ENCODE measurements at regions not wholly inside any gene's neighbourhood (a gene's known extent, or its start where the extent isn't known, plus 50 kb on each side); places are given as distances from the start of the nearest gene placed in this dataset.

- CTCF ChIA-PET: no interaction called here
- Histone ChIP-seq H3K4me3 (ENCODE audit: low read depth, low read length) (no peak overlapping the region), H3K27me3 (ENCODE audit: control insufficient read depth, insufficient read depth, low read length) (no peaks in the 10 kb centered on the region), H3K36me3 (ENCODE audit: control insufficient read depth, insufficient read depth, low read length) (no peaks in the 10 kb centered on the region)
- TF ChIP-seq CTCF (IDR thresholded peaks at IDR 0.05; ENCODE audit: insufficient read depth, low read depth, low read length): no peak
- no peak for DNase-seq (ENCODE audit: low read depth)
- POLR2A ChIA-PET: no interaction called here
Measured at GRCh38 chr5:120792477-120792876, 328.4 kb downstream of the PRR16 start.

GRCh38 chr5:120794121-120794520 lies 330.0 kb downstream of the PRR16 start:
- no peak for DNase-seq (ENCODE audit: low read depth)
- POLR2A ChIA-PET: no interaction called here
- Histone ChIP-seq H3K27me3 (ENCODE audit: control insufficient read depth, insufficient read depth, low read length) (no peaks in the 10 kb centered on the region), H3K4me3 (ENCODE audit: low read depth, low read length) (no peak overlapping the region), H3K36me3 (ENCODE audit: control insufficient read depth, insufficient read depth, low read length) (no peaks in the 10 kb centered on the region)
- CTCF ChIA-PET: no interaction called here
- TF ChIP-seq CTCF (IDR thresholded peaks at IDR 0.05; ENCODE audit: insufficient read depth, low read depth, low read length): no peak

GRCh38 chr5:120803282-120803681 lies 339.2 kb downstream of the PRR16 start:
- Histone ChIP-seq H3K4me3 (ENCODE audit: low read depth, low read length) (no peak overlapping the region), H3K27me3 (ENCODE audit: control insufficient read depth, insufficient read depth, low read length) (no peaks in the 10 kb centered on the region), H3K36me3 (ENCODE audit: control insufficient read depth, insufficient read depth, low read length) (no peaks in the 10 kb centered on the region)
- no peak for DNase-seq (ENCODE audit: low read depth)
- POLR2A ChIA-PET: no interaction called here
- TF ChIP-seq CTCF (IDR thresholded peaks at IDR 0.05; ENCODE audit: insufficient read depth, low read depth, low read length): no peak
- CTCF ChIA-PET: interaction anchor here (2.2 kb wide), 1 partner anchor 748 kb away, joined by 7 read pairs; no protein-coding TSS in a partner anchor

- ChIA-PET POLR2A (no interaction called here), CTCF (interaction anchor here (0.6 to 2.2 kb wide), 3 partner anchors 342 to 749 kb away, joined by 3 to 7 read pairs (median 4); no protein-coding TSS in a partner anchor)
- no peak for TF ChIP-seq CTCF (IDR thresholded peaks at IDR 0.05; ENCODE audit: insufficient read depth, low read depth, low read length)
- no peak for DNase-seq (ENCODE audit: low read depth)
- Histone ChIP-seq H3K4me3 (ENCODE audit: low read depth, low read length) (no peak overlapping the region), H3K36me3 (ENCODE audit: control insufficient read depth, insufficient read depth, low read length) (no peaks in the 10 kb centered on the region), H3K27me3 (ENCODE audit: control insufficient read depth, insufficient read depth, low read length) (no peaks in the 10 kb centered on the region)
Measured at GRCh38 chr5:120805131-120805530, 341.0 kb downstream of the PRR16 start.

- TF ChIP-seq CTCF (IDR thresholded peaks at IDR 0.05; ENCODE audit: insufficient read depth, low read depth, low read length): no peak
- CTCF ChIA-PET: no interaction called here
- Histone ChIP-seq H3K4me3 (ENCODE audit: low read depth, low read length) (no peak overlapping the region), H3K27me3 (ENCODE audit: control insufficient read depth, insufficient read depth, low read length) (no peaks in the 10 kb centered on the region), H3K36me3 (ENCODE audit: control insufficient read depth, insufficient read depth, low read length) (no peaks in the 10 kb centered on the region)
- DNase-seq (ENCODE audit: low read depth): no peak
- POLR2A ChIA-PET: no interaction called here
Measured at GRCh38 chr5:120806202-120806601, 342.1 kb downstream of the PRR16 start.
